Globus pallidus (tissue), 1 donor: ENCODE measurements at regions not wholly inside any gene's neighbourhood (a gene's known extent, or its start where the extent isn't known, plus 50 kb on each side); places are given as distances from the start of the nearest gene placed in this dataset.

Source experiments
- DNase-seq: peaks from one replicate; pipeline ENCODE4 v3.0.0-alpha.2; 2015; ENCODE audit warnings: low spot score

GRCh38 chr6:122063761-122064160, 335.7 kb upstream of the HSF2 start:
- peak; percentile 11 for DNase-seq

DNA sequence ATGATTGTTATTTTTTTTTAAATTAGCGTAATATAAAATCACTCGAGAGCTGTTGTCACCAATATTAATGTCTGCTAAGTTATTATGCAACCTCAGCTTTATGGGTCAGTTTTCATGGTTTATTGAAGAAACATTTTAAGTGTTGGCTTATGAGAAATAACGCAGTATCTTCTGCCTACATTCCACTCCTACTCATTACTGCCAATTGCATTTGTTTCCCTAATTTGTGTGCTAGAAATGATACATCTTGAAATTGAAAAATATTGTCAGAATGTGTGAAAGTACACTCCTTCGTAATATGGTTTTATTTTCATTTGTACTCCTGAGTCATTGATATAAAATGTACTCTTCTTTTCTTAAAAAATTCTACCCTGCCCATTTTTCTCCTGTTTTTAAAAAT, 333.3 kb upstream of the HSF2 start:
- no peak for DNase-seq

DNA sequence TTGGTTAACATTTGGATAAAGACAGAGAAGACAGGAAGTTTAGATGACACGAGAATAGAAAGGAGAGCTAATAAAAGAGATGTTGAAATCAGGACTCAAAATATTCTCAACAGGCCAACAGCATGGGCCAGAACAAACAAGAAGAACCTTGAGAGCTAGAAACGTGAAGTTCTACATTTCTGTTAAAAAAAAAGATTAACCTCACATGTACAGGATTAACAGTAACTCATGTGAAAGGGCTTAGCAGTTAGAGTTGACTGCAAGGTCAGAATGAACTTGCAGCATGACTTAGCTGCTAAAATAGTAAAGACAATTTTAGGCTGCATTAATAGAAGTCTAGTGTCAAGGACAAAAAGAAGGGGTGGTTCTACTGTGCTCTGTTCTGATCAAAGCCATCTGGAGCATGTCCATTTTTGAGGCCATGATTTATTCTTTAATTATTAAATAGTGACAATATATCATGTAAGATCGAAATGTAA, 331.1 kb upstream of the HSF2 start:
- no peak for DNase-seq

GRCh38 chr6:122069932-122070331, 329.5 kb upstream of the HSF2 start:
- no peak for DNase-seq

DNA sequence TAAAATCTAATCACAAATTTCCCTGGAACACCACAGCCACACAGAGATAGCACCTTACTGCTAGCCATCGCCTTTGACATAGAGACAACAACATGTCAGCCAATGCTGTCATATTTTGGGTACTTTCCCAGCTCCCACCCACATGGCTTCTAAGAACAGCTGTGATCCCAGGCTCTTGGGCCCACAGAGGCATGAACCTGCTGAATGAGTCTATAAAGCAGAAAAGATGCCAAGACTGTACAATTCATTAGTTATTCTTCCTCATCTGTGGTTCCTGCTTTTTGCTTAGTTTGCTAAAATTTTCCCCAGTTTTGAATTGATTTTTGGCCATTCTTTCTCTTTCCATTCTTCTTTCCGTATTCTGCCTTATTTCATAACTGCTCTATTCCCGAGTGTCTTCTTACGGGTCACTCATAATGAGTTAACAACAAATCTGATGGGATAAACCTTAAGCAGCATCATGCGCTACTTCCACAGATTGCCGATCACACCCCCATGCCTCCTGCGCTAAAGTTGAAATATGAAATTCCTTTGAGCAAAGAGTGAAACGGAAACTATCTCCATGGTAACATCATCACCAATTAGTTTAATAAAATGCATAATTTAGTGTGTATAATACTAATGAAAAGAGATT, 327.3 kb upstream of the HSF2 start:
- DNase-seq = no peak

DNA sequence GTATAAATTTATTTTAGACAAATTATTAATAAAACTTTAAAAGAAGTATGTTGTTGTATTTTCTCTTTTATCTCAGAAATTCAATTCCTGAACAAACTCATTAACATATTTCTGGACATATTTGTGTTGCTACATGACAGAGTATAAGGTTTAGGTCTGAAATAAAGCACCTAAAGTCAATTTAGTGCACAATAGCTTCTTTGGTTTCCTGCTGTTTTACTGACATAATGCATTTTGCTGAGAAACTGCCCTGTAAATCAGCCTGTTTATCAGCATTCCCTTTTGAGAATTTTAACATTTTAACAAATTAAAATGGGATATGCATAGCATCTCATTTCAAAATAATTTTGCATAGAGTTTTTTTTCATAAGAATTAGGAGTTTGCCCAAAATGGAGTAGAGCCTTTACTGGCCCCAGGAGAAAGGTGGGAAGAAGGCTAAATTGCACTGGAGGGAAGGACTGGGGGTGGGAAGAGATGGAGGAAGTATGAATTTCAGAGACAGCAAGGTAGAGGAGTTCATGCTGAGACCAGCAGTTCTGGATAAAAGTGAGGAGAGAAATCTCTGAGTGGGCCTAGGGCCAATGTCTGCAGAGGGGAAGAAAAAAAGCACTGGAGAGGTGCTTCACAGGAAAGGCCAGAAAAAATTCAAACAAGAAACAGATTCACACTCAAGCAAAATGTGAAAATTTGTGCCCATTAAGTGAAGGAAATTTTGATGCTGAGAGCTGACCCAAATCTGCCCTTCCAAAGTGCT, 324.2 kb upstream of the HSF2 start:
- DNase-seq = no peak

DNA sequence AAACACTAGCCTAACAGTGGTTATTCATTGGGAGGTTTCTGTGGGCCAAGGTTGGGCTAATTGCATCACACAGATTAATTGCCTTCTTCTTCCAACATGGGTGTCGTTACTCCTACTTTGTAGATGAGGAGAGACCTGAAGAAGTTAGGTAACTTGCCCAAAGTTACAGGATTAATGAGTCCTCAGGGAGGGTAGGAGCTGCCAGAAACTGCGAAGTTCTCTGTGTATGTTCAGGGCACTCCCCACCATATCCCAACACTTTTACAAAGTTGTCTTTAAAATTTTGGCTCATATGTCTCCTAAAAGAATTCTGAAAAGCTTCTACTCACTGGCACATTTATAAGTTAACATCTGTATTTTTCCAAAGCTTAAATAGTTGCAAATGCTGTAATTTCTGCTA, 323.5 kb upstream of the HSF2 start:
- no peak for DNase-seq

DNA sequence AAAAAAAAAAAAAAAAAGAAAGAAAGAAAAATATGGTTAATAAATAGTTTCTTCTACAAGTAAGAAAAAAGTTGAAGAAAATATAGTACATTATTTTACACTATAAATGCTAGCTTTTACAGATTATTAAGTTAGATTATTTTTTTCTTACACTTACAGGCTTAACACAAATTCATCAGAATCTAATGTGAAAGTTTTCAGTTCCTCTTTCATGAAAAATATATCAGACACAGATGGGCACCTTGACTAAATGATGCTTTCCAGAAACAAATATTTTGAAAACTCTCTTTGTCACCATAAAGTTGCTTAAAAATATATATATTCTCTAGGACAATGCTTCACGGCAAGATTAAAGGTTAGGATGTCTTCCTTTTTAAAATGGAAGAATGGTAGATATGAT, 321.8 kb upstream of the HSF2 start:
- no peak for DNase-seq

- DNase-seq = no peak
Measured at GRCh38 chr6:122078481-122078880, 321.0 kb upstream of the HSF2 start.

- no peak for DNase-seq
Measured at GRCh38 chr6:122079916-122080315, 319.5 kb upstream of the HSF2 start.

- DNase-seq = no peak
Measured at GRCh38 chr6:122081921-122082320, 317.5 kb upstream of the HSF2 start.

- DNase-seq = no peak
Measured at GRCh38 chr6:122082370-122082769, 317.1 kb upstream of the HSF2 start.

DNA sequence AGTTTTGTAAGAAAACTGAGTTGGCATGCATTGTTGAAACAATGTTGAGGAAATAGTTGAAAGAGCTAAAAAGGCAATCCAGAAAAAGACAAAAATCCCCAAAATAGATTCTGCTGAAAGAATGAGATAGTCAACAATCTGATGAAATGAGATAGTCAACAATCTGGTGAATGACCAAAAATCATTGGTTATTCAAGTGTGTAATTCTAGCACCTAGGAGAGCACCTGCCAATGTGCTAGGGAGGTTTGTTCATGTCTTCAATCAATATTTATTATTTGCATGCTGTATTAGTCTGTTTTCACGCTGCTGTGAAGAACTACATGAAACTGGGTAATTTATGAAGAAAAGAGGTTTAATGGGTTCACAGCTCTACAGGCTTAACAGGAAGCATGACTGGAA, 307.1 kb upstream of the HSF2 start:
- DNase-seq = no peak

- DNase-seq = no peak
Measured at GRCh38 chr6:122098201-122098678, 301.2 kb upstream of the HSF2 start.

GRCh38 chr6:122102026-122102425, 297.4 kb upstream of the HSF2 start:
- DNase-seq = no peak

GRCh38 chr6:122107256-122107852, 292.1 kb upstream of the HSF2 start:
- DNase-seq = no peak

DNA sequence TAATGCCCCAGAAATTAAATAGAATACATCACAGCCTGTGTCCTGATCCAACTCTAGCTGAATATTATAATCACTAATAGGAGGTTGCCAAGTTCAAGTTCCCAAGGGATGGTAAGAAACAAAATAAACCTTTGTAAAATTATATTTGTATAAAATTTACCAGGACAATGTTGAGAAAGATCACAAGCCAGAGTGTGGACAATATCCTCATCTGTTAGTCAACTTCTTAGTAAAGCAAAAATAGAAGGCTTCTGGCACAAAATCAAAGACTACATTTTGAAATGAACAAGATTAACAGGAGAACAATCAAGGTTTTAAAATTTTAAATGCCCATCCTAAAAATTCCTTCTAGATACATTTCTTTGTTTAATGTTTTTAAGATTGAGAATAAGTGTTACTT, 290.4 kb upstream of the HSF2 start:
- no peak for DNase-seq

- no peak for DNase-seq
Measured at GRCh38 chr6:122114717-122115116, 284.7 kb upstream of the HSF2 start.

DNA sequence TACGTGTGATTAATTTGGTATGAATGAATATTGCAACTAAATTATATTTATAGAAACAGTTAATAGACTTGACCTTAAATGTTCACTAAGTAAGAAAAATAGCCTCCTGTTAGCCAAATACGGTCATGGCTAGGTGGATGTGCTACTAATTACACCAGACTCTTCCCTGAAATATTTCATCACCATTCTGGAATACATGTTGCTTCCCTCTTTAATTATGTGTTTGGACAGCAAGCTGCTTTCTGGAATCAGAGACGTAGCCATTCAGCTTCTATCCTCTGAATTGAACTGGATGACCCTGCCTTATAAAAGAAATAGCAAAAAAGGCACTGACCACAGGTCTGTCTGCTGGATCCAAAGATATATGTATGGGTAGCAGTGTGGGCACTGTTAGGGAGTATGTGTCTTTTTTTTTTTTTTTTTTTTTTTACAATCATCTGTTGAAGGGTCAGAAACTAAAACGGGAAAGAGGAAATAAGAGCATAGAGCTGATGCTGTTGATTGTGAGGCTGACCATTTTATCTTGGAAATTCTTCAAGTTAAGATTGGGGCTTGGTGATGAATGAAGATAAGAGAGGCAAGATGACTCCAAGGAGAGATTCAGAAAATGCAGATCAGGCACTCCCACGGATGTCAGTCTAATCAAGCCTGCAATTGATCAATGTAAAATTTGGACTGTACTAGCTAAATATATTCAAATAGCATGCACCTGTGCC, 283.2 kb upstream of the HSF2 start:
- no peak for DNase-seq

DNA sequence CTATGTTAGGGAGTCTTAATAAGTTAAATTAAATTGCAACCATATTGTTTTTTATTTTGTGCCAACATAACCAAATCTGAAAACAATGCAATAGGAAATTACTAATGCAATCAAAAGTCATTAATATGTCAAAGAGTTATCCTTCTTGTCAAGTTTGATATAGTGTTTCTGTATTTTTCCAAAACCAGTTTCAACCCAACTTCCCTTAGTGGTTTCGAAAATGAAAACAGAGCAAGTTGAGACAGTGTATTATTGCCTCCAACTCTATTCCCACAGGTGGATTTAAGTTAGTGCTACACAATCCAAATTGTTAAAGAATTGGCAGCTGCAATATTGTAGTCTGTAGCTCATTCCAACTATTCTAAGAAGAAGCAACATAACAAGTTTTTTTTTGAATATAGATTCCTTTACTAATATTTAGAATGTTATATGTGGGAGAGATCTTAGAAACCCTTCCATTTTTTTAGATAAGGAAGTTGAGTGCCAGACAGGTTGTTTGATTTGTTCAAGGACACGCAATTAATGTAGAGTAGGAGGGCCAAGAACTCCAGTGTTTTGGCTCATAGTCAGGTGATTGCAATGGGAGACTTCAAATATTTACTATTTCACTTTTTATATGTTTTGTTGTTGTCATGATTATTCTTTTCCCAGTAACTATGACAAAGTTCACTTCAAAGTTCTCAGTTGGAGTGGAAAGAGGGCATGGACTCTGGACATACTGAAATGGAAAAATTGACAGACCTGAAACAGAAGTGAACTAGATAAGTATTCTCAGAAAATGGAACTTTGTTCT, 282.4 kb upstream of the HSF2 start:
- no peak for DNase-seq

DNA sequence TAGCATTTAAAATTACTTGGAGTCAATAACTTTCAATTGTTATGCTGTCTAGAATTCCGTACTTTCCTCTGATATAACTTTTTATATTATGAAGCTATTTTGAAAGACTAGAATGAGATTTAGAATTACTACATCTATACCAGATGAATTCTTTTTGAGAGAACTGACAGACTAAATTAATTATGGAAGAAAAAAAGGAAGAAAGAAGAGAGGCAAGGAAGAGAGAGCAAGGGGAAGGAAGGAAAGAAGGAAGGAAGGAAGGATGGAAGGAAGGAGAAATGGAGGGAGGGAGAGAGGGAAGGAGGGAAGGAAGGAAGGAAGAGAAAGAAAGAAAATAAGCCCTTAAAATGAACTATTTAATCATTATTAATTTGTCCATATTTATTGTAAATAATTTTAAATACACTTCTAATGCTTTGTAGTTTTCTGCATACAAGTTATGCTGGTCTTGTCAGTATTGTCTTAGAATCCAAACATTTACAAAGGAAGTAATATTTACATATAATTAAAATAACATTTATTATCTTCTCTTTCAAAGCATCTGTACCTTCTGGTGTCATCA, 280.4 kb upstream of the HSF2 start:
- no peak for DNase-seq
